ENCODE measurements at regions not wholly inside any gene's neighbourhood (a gene's known extent, or its start where the extent isn't known, plus 50 kb on each side); places are given as distances from the start of the nearest gene placed in this dataset.

- no peak for DNase-seq (ENCODE audit: low spot score)
Observed at GRCh38 chr2:236974148-236974547, 111.5 kb upstream of the COPS8 start.

GRCh38 chr2:236974752-236975151, 110.9 kb upstream of the COPS8 start:
- DNase-seq (ENCODE audit: low spot score), result no peak

GRCh38 chr2:236975766-236976165, 109.9 kb upstream of the COPS8 start:
- no peak for DNase-seq (ENCODE audit: low spot score)

- DNase-seq (ENCODE audit: low spot score), result no peak
Observed at GRCh38 chr2:236976266-236977062, 109.2 kb upstream of the COPS8 start.

GRCh38 chr2:236977063-236977851, 108.4 kb upstream of the COPS8 start:
- DNase-seq (ENCODE audit: low spot score), result no peak

GRCh38 chr2:236977852-236978398, 107.8 kb upstream of the COPS8 start:
- DNase-seq (ENCODE audit: low spot score), result no peak

GRCh38 chr2:236979664-236980063, 106.0 kb upstream of the COPS8 start:
- DNase-seq (ENCODE audit: low spot score), result no peak

- no peak for DNase-seq (ENCODE audit: low spot score)
Observed at GRCh38 chr2:236980961-236981360, 104.7 kb upstream of the COPS8 start.

GRCh38 chr2:236981701-236982485, 103.8 kb upstream of the COPS8 start:
- DNase-seq (ENCODE audit: low spot score), result no peak

GRCh38 chr2:236982693-236983455, 102.8 kb upstream of the COPS8 start:
- no peak for DNase-seq (ENCODE audit: low spot score)

- DNase-seq (ENCODE audit: low spot score), result no peak
Observed at GRCh38 chr2:236984046-236984445, 101.6 kb upstream of the COPS8 start.

- no peak for DNase-seq (ENCODE audit: low spot score)
Observed at GRCh38 chr2:236985761-236986339, 99.8 kb upstream of the COPS8 start.

- DNase-seq (ENCODE audit: low spot score), result no peak
Observed at GRCh38 chr2:236986524-236987330, 99.0 kb upstream of the COPS8 start.

- DNase-seq (ENCODE audit: low spot score), result no peak
Observed at GRCh38 chr2:236988216-236988615, 97.5 kb upstream of the COPS8 start.

GRCh38 chr2:236988690-236989624, 96.7 kb upstream of the COPS8 start:
- DNase-seq (ENCODE audit: low spot score), result no peak

- DNase-seq (ENCODE audit: low spot score), result no peak
Observed at GRCh38 chr2:236990552-236990951, 95.1 kb upstream of the COPS8 start.

GRCh38 chr2:236991874-236992273, 93.8 kb upstream of the COPS8 start:
- no peak for DNase-seq (ENCODE audit: low spot score)

- DNase-seq (ENCODE audit: low spot score), result no peak
Observed at GRCh38 chr2:236993286-236993685, 92.4 kb upstream of the COPS8 start.

GRCh38 chr2:236994361-236994760, 91.3 kb upstream of the COPS8 start:
- DNase-seq (ENCODE audit: low spot score), result no peak

Measured in GM03348 (cell line).